BLaER1 treated with 17β-estradiol and CSF1 and Interleukin-3, amounts not matched to agents 10 nM and 100 nM (cell line): ENCODE measurements at regions not wholly inside any gene's neighbourhood (a gene's known extent, or its start where the extent isn't known, plus 50 kb on each side); places are given as distances from the start of the nearest gene placed in this dataset.

Experiments used
- H3K27ac ChIP-seq, 11 experiments: shearing (Covaris generic); formaldehyde crosslinking; 2 replicates each; pipeline ENCODE4 v1.8.1; 2022
- H3K27me3 ChIP-seq, 11 experiments: shearing (Covaris generic); formaldehyde crosslinking; 2 replicates each; pipeline ENCODE4 v1.8.1; 2022
- H3K36me3 ChIP-seq, 11 experiments: shearing (Covaris generic); formaldehyde crosslinking; 2 replicates each; pipeline ENCODE4 v1.8.1; 2022
- H3K4me1 ChIP-seq, 10 experiments: shearing (Covaris generic); formaldehyde crosslinking; 2 replicates each; pipeline ENCODE4 v1.8.1; 2022
- H3K4me2 ChIP-seq, 11 experiments: shearing (Covaris generic); formaldehyde crosslinking; 2 replicates each; pipeline ENCODE4 v1.8.1; 2022
- H3K4me3 ChIP-seq, 10 experiments: shearing (Covaris generic); formaldehyde crosslinking; 2 replicates each; pipeline ENCODE4 v1.8.1; 2022
- H3K9ac ChIP-seq, 11 experiments: shearing (Covaris generic); formaldehyde crosslinking; 2 replicates each; pipeline ENCODE4 v1.8.1; 2022
- H3K9me3 ChIP-seq, 11 experiments: shearing (Covaris generic); formaldehyde crosslinking; replicated peaks in 1 of 11; 2 replicates each; pipeline ENCODE4 v1.8.1; 2022
- H4K20me1 ChIP-seq, 11 experiments: shearing (Covaris generic); formaldehyde crosslinking; 2 replicates each; pipeline ENCODE4 v1.8.1; 2022
- Cebpa-rat ChIP-seq, 11 experiments: shearing (Covaris generic); IDR thresholded peaks; 2 replicates each; pipeline ENCODE4 v1.8.1; 2022

DNA sequence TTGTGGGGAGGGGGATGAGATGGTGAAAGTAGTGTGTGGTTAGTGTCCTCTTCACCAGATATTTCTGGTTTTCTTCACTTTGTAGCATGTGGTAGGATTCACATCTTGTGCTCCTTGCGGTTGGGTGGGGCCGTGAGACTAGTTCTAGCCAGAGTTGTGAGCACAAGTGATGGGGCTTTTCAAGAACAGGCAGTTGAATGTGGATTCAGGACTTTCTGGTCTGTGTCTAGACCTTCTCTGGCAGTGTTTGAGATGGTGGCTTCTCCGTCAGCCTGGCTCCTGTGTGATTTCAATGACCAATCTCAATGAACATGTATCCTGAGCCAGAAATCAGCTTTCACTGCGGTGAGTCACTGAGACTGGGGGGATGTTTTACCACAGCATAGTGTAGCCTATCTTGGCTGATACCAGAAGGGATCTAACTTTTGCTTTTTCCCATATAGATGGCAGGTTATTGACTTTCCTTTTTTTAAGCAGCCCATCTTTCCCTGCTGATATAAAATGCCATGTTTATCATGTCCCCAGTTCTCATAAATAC, 82.6 kb downstream of the RPLP1 start:
- 0 out of 22 replicates have a peak, but pooled peaks cover 0 to 5% (median 0%) of the 10 kb centered on the region in 11 experiments for H3K27me3 ChIP-seq
- H3K4me2 ChIP-seq = no peak overlapping the region
- no peak for TF ChIP-seq Cebpa-rat (IDR thresholded peaks at IDR 0.05)
- peaks cover 0 to 4% (median 0%) of the 10 kb centered on the region in 10 experiments; a peak in 3 of 20 replicates for H3K4me1 ChIP-seq
- no peak overlapping the region for H3K4me3 ChIP-seq
- H3K9me3 ChIP-seq = no peaks in the 10 kb centered on the region
- no peaks in the 10 kb centered on the region for H3K36me3 ChIP-seq
- H4K20me1 ChIP-seq = no peaks in the 10 kb centered on the region; a peak in 1 of 22 replicates
- H3K9ac ChIP-seq = no peak overlapping the region
- H3K27ac ChIP-seq = no peak overlapping the region

DNA sequence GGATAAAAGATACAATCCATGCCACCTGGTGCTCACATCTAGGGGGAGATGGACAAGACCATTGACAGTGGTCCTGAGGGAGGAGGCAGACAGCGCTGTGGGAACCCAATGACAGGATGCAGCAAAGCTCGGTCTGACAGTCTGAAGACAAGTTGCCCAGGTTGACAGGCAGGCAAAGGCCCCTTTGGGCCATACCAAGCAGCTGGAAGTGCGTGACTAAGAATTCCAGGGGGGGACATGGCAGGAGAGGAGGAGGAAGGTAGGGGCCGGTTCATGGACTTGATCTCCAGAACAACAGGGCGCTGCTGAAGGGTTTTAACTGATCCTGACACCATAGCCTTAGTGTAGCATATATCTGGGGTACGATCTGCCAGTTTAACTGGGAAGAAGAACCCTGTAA, 83.4 kb downstream of the RPLP1 start:
- Histone ChIP-seq H4K20me1 (no peaks in the 10 kb centered on the region; a peak in 1 of 22 replicates), H3K4me3 (no peak overlapping the region), H3K4me1 (peaks cover 0 to 4% (median 0%) of the 10 kb centered on the region in 10 experiments; a peak in 3 of 20 replicates), H3K4me2 (no peak overlapping the region), H3K9me3 (no peaks in the 10 kb centered on the region), H3K9ac (no peak overlapping the region), H3K36me3 (no peaks in the 10 kb centered on the region), H3K27ac (no peak overlapping the region), H3K27me3 (no peaks in the 10 kb centered on the region)
- TF ChIP-seq Cebpa-rat (IDR thresholded peaks at IDR 0.05) = no peak

DNA sequence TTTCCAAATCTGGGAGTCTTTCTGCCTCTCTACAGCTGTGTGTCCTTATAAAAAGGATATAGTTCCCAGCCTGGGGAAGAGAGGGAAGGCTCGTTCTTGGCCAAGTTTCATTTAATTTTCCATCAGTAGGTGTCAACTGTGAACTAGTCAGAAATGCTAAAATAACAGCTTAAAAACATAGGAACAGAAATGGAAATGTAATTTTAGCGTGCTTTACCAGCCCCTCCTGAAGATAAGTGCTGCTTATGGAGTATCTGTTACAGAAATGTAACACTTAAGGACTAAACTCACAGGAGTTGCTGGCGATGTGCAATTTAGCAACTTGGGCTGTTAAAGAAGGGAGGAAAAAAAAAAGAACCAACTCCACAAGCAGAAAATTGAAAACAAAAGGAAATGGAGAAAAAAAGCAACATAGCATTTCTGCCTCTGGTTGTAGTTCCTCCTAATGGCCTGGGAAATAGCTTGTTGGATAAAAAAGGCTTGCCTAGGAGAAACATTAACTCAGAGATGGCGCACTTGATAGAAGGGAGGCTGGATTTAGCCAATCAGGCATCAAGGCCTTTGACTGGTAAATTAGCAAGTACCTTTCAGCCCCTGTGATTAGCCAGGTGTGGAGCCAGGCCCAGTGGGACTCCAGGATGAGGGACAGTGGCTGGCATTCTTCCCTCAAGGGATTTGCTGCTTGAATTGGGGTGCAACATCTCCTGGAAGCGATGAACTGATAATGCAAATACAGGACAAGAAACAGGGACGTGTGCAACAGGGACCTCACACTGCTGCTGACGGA, 84.3 kb downstream of the RPLP1 start:
- no peak overlapping the region for H3K9ac ChIP-seq
- no peaks in the 10 kb centered on the region for H3K36me3 ChIP-seq
- no peak overlapping the region for H3K4me3 ChIP-seq
- no peak overlapping the region for H3K4me2 ChIP-seq
- H3K4me1 ChIP-seq = peaks cover 0 to 4% (median 0%) of the 10 kb centered on the region in 10 experiments; a peak in 2 of 20 replicates
- H3K27ac ChIP-seq = no peak overlapping the region
- no peaks in the 10 kb centered on the region for H4K20me1 ChIP-seq
- no peaks in the 10 kb centered on the region for H3K27me3 ChIP-seq
- H3K9me3 ChIP-seq = no peaks in the 10 kb centered on the region
- no peak for TF ChIP-seq Cebpa-rat (IDR thresholded peaks at IDR 0.05)

- no peak overlapping the region for H3K4me2 ChIP-seq
- no peak overlapping the region for H3K9ac ChIP-seq
- H3K27me3 ChIP-seq = no peaks in the 10 kb centered on the region
- no peaks in the 10 kb centered on the region for H3K36me3 ChIP-seq
- no peak overlapping the region for H3K27ac ChIP-seq
- no peaks in the 10 kb centered on the region for H4K20me1 ChIP-seq
- TF ChIP-seq Cebpa-rat (IDR thresholded peaks at IDR 0.05) = no peak
- H3K4me1 ChIP-seq = peaks cover 0 to 4% (median 0%) of the 10 kb centered on the region in 10 experiments; a peak in 1 of 20 replicates
- H3K4me3 ChIP-seq = no peak overlapping the region
- H3K9me3 ChIP-seq = no peaks in the 10 kb centered on the region
These were observed 85.3 kb downstream of the RPLP1 start for GRCh38 chr15:69537901-69538300.

DNA sequence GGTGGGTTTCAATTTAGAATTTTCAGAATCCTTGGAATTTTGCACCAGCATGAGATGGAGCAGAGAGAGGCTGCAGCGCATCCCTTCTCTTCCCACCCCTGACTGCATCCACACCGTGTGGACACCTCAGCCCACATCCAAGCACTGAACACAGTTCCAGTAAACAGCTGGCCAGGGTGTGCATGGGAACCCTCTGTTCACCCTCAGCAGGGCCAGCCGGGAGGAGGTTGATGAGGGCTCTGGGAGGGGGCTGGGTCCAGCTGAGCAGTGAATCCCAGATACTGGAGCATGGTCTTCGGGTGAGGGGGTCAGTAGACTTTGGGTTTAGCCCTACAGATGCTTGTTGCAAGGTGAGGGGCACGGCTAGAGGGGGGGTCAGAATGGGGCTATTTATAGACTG, 85.8 kb downstream of the RPLP1 start:
- Histone ChIP-seq H3K27me3 (no peaks in the 10 kb centered on the region), H3K9me3 (no peaks in the 10 kb centered on the region), H3K4me1 (peaks cover 0 to 4% (median 0%) of the 10 kb centered on the region in 10 experiments; a peak in 1 of 20 replicates), H3K27ac (no peak overlapping the region), H4K20me1 (no peaks in the 10 kb centered on the region), H3K36me3 (no peaks in the 10 kb centered on the region), H3K9ac (no peak overlapping the region), H3K4me2 (no peak overlapping the region), H3K4me3 (no peak overlapping the region)
- no peak for TF ChIP-seq Cebpa-rat (IDR thresholded peaks at IDR 0.05)

DNA sequence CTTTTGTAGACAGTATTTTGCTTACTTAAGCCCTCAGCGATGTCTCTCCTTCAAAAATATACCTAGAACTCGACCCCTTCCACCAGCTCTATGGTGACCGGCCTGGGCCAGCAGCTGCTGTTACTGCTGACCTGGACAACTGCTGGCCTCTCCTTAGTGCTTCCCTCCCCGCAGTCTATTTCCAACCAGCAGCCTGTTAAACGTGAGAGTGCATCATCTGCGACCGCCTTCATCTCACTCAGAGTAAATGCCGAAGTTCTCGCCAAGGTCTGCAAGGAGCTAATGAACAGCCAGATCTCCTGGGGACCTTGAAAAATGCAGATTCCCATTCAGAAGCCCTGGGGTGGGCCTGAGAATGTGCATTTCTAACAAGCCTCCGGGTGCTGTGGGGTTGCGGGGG, 86.7 kb downstream of the RPLP1 start:
- Histone ChIP-seq H3K36me3 (no peaks in the 10 kb centered on the region), H3K27me3 (no peaks in the 10 kb centered on the region), H3K4me3 (no peak overlapping the region), H3K27ac (no peak overlapping the region), H3K4me1 (peaks cover 0 to 4% (median 0%) of the 10 kb centered on the region in 10 experiments; a peak in 1 of 20 replicates), H3K9me3 (no peaks in the 10 kb centered on the region), H3K4me2 (no peak overlapping the region), H4K20me1 (no peaks in the 10 kb centered on the region), H3K9ac (no peak overlapping the region)
- no peak for TF ChIP-seq Cebpa-rat (IDR thresholded peaks at IDR 0.05)

DNA sequence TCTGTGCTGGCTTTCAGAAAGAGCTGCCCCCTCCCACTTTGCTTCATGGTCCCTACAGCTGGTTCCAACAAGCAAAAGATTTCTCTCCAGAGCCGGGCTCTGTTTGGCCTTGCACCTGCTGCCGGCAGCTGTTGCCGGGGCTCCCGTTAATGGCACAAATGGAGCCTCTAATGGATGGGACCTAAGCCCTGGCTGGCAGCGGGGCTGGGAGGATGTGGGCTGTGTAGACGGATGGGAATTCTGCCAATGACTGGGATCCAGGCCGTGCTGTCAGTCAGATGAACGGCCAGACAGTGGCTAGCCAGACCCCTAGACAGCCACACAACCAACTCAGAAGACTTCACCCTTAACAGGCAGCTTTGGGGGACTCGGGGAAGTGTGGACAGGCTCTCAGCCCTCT, 88.0 kb downstream of the RPLP1 start:
- Histone ChIP-seq H3K27ac (no peak overlapping the region), H3K4me3 (no peak overlapping the region), H3K4me1 (peaks cover 0 to 4% (median 0%) of the 10 kb centered on the region in 10 experiments; a peak in 1 of 20 replicates), H3K9ac (no peak overlapping the region), H3K27me3 (no peaks in the 10 kb centered on the region), H3K4me2 (no peak overlapping the region), H3K9me3 (no peaks in the 10 kb centered on the region), H3K36me3 (no peaks in the 10 kb centered on the region), H4K20me1 (no peaks in the 10 kb centered on the region)
- no peak for TF ChIP-seq Cebpa-rat (IDR thresholded peaks at IDR 0.05)

GRCh38 chr15:69542028-69542427, 89.4 kb downstream of the RPLP1 start:
- no peak overlapping the region for H3K27ac ChIP-seq
- no peaks in the 10 kb centered on the region for H3K36me3 ChIP-seq
- peaks cover 0 to under 1% (median 0%) of the 10 kb centered on the region in 10 experiments; a peak in 1 of 20 replicates for H3K4me1 ChIP-seq
- no peaks in the 10 kb centered on the region for H4K20me1 ChIP-seq
- no peak overlapping the region for H3K9ac ChIP-seq
- no peak overlapping the region for H3K4me3 ChIP-seq
- no peak for TF ChIP-seq Cebpa-rat (IDR thresholded peaks at IDR 0.05)
- H3K4me2 ChIP-seq = no peak overlapping the region
- H3K9me3 ChIP-seq = no peaks in the 10 kb centered on the region
- no peaks in the 10 kb centered on the region for H3K27me3 ChIP-seq

- Histone ChIP-seq H3K4me1 (peaks cover 0 to 13% (median 11%) of the 10 kb centered on the region in 10 experiments; a peak in 15 of 20 replicates), H3K4me3 (no peak overlapping the region), H3K4me2 (no peak overlapping the region), H4K20me1 (no peaks in the 10 kb centered on the region), H3K27me3 (peaks cover 0 to 11% (median 0%) of the 10 kb centered on the region in 11 experiments; a peak in 6 of 22 replicates), H3K27ac (no peak overlapping the region), H3K36me3 (no peaks in the 10 kb centered on the region), H3K9me3 (no peaks in the 10 kb centered on the region; a peak in 1 of 22 replicates), H3K9ac (no peak overlapping the region)
- no peak for TF ChIP-seq Cebpa-rat (IDR thresholded peaks at IDR 0.05)
These were observed 91.2 kb downstream of the RPLP1 start for GRCh38 chr15:69543681-69544364.
